CD4-positive, alpha-beta T cell treated with Interleukin-4 for 4 hours (primary cell): ENCODE measurements at regions not wholly inside any gene's neighbourhood (a gene's known extent, or its start where the extent isn't known, plus 50 kb on each side); places are given as distances from the start of the nearest gene placed in this dataset.
A peak's percentile ranks its signal among the peaks of the same experiment; 100 is the strongest.
"Not testable (repeated sequence)": the region's sequence is repeated elsewhere in the genome, so short reads cannot be mapped to it uniquely, and the experiment has no call there.

Experiments used
- DNase-seq: peaks from one replicate; pipeline ENCODE4 v3.0.0-alpha.2; 2020

- DNase-seq: no peak
Measured at GRCh38 chr12:107144441-107144840, 51.1 kb upstream of the CRY1 start.

DNA sequence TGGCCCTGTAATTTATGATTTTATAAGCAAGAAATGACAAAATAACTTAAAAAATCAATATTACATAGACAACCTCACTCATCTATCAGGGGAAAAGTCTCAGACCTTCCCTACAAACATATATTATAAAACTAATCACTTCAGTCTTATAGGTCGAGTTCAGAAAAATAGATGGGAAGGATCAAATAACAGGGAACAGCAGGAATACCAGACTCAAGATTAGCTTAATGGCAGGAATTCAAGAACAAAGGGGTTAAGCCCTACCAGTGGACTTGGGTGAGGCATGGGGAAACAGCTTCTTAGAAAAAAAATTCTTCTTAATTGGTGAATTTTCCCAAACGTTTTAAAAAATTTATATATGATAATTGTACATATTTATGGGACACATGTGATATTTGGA is 51.6 kb upstream of the CRY1 start:
- no peak for DNase-seq

GRCh38 chr12:107145397-107145796 is 52.0 kb upstream of the CRY1 start:
- DNase-seq: no peak

GRCh38 chr12:107148107-107148506 is 54.8 kb upstream of the CRY1 start:
- DNase-seq: no peak

DNA sequence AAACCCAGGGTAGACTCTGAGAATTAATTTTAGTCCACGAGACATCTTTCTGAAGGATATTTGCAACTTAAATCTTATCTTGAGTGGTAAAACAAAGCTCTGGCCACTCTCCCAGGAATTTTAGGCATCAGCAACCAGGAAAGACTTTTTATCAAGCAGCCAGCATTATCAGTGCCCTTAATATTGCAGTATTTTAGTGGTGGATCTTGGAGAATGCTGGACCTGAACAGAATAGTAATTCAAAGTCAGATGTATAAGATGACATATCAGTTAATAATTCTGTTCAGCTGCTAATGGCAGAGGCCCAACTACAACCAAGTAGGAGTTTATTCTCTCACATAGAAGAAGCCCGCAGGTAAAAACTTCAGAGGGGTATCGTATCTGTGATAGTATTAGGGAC is 59.0 kb upstream of the CRY1 start:
- no peak for DNase-seq

- DNase-seq: no peak
Measured at GRCh38 chr12:107159384-107159900, 66.1 kb upstream of the CRY1 start.

DNA sequence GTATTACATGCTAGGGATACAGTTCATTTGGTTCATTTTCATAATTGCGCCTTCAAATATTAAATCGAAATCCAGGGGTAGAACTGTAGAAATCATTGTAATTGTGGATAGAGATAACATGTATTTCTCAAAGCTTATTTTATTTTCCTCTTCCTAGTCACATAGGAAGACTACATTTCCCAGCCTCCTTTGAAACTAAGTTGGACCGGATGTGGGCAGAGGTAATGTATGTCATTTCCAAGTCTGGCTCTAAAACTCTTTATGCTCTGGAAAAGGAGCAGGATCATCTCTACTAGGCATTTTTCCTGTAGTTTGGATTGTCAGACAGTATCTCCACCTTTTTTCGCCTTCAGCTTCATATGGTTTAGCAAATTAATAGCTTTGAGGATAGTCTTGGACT is 70.1 kb upstream of the CRY1 start:
- DNase-seq: no peak

GRCh38 chr12:107164392-107164791 is 71.0 kb upstream of the CRY1 start:
- no peak for DNase-seq

GRCh38 chr12:107165581-107165980 is 72.2 kb upstream of the CRY1 start:
- no peak for DNase-seq

DNA sequence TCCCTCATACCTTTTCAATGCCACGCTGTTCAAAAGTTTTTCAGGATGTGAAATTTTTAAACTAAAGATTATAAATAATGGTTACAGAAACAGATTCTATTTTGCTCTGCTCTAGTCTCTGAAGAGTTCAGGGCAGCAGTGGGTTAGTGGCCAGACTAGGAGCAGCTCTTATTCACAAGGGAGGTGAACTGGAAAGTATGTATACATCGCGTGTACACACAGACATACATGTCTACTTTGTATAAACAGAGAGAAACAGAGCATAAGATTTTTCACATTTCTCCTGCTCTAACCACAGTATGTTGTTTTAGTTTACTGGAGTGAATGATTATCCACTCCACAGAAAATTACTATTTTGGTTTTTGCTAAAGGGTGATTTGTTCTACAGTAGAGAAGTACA is 74.4 kb upstream of the CRY1 start:
- no peak for DNase-seq

DNA sequence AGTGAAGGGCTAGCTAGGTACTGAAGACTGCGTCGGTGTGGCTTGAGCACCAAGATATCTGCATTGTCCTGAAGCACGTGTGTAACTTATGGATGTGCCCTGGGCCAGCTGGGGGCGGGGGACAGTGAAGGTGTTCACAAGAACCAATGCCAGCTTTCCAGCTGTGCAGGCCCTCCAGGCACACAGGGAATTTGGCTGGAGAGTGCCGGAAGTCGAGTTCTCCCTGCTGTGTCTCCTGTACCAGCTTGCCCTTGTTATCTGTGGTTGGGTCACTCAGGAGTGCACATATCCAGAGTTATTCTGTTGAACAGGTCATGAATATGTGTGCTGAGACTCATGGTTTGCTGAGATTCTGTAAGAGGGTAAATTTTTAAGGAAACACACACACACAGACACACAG is 75.9 kb upstream of the CRY1 start:
- no peak for DNase-seq

DNA sequence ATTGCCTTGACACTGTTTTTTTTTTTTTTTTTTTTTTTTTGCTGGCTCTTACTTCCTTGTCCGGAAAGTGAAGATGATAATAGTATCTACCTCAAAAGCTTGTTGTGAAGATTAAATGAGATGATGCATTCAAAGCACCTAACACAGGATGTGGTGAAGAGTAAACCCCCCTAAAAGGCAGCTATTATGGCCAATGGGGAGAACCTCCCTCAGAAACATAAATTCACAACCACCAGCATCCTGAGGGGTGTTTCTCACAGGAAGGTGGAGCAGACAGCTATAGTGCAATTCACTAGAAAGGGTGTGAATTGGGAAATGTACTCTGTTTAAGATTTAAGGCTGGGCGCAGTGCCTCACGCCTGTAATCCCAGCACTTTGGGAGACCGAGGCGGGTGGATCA is 85.4 kb upstream of the CRY1 start:
- peak; percentile 17 for DNase-seq

DNA sequence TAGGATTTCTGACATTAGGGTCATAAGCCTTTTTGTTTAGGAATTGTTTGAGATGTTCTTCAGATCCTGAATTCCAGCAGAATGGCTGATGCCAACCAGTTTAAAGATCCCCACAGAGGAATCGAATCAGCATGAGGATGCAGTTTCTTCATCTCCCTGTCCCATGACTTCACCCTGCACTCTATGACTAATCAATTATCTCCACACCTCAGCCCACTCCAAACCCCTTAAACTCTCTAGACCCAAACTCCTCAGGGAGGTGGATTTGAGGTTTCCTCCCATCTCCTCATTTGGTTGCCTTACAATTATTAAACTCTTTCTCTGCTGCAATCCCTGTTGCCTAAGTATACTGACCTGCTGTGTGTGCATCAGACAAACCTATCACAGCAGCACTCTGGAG is 86.5 kb upstream of the CRY1 start:
- no peak for DNase-seq

DNA sequence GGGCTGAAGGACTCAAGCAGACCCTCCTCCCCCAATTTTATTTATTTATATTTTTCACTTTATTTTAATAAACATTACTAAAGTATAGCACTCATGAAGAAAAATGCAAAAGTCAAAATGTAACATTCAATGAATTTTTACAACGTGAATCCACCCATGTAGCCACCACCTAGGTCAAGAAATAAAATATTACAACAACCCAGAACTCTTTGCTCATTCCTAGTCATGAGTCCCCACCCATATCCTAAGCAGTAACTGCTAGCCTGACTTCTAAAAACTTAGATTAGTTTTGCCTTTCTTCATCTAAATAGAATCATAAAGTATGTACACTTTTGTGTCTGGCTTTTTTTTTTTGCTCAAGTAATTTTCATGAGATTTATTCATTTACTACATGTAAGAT is 86.9 kb upstream of the CRY1 start:
- no peak for DNase-seq

DNA sequence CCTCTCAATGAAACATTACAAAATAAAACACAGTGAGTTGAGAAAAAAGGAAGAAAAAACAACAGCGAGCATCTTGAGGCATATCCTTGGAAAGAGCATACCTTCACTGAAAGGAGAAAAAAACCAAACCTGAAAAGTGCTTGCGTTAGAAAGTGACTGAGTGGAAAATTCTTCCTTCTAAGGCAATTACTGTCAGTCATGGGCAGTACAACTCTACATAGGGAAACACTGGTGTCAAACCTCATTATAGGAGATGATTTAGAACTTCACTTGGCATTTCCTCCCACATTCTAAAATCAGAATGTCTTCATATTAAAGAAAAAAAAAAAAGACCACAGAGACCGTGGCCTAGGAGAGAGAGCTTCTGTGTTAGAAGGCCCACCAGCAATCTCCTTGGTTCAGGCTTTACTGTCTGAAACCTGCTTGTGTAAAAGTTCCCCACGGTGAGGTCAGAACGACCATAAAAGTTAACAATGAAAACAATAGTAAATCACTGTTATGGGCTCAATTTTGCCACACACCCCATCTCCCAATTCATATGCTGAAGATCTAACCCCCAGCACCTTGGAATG is 91.1 kb upstream of the CRY1 start:
- DNase-seq: no peak

DNA sequence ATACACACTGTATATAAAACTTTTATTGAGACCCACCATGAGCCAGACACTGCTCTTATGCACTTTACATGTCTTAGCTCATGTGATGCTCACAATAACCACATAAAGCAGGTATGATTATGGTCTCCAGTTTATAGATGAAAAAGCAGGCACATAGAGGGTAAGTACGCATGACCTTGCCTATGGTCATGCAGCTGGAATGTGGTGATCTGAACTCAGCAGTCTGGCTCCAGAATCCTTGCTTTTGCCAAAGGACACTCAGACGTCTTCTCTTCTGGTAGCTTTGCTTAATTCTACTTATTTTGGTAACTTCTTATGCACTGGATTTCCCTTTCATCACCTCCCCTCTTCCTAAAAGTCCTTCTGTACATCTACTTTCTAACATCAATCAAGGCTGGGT is 103.3 kb upstream of the CRY1 start:
- no peak for DNase-seq

DNA sequence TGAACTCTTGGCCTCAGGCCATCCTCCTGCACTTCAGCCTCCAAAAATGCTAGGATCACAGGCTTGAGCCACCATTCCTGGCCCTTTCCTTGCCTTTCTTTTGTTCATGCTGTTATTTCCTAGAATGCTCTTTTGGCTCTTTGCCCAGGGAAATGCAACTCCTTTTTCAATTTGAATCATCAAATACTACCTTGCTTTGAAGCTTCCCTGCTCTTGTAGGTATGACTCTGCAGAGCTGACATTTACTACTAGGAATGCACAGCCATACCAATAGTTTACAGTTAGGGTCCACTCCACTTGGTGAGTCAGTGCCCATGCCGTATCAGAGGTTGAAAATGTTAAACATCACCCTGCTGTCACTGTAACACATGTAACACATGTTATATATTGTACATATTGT is 107.0 kb upstream of the CRY1 start:
- no peak for DNase-seq

DNA sequence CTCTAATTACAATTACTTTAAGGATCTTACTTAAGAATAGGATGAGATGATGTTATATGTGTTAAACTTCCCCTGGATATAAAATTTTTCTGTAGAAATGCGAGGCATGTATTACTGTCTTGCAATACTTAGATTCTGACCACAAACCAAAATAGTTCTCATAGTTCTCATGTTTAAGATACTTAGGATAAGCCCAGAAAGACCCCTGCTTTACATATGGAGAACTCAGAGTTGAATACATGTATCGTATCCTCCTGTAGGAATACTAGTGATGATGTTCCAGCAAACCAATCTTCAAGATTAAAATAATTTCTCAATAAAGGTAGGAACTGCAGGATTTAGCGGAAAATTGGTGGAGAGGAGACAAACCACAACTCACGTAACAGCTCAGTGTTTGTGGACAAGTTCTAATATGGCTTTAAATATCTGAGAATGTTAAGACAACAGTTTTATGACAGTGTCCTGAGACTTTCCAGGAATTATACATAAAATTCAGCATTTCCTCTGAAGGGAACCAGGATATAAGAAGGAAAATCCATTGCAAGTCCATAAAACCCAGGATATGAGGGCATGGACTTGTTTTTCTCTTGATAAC is 114.7 kb upstream of the CRY1 start:
- no peak for DNase-seq

DNA sequence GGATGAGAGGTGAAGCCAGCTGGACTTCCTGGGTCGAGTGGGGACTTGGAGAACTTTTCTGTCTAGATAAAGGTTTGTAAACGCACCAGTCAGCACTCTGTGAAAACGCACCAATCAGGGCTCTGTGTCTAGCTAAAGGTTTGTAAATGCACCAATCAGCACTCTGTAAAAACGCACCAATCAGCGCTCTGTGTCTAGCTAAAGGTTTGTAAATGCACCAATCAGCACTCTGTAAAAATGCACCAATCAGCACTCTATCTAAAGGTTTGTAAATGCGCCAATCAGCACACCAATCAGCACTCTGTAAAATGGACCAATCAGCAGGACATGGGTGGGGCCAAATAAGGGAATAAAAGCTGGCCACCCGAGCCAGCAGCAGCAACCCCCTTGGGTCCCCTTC is 116.4 kb upstream of the CRY1 start:
- DNase-seq: not testable (repeated sequence)

DNA sequence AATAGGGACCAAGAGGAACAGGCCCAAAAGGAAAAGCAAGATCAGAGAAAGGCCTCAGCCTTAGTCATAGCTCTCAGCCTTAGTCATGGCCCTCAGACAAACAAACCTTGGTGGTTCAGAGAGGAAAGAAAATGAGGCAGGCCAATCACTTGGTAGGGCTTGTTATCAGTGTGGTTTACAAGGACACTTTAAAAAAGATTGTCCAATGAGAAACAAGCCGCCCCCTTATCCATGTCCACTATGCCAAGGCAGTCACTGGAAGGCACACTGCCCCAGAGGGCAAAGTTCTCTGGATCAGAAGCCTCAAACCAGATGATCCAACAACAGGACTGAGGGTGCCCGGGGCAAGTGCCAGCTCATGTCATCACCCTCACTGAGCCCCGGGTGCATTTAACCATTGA is 121.0 kb upstream of the CRY1 start:
- DNase-seq: not testable (repeated sequence)

DNA sequence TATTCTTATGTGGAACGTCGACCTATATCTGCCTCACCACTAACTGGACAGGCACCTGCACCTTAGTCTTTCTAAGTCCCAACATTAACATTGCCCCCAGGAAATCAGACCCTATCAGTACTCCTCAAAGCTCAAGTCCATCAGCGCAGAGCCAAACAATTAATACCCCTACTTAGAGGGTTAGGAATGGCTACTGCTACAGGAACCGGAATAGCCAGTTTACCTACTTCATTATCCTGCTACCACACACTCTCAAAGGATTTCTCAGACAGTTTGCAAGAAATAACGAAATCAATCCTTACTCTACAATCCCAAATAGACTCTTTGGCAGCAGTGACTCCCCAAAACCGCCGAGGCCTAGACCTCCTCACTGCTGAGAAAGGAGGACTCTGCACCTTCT is 123.1 kb upstream of the CRY1 start:
- DNase-seq: not testable (repeated sequence)

- no peak for DNase-seq
Measured at GRCh38 chr12:107219301-107219700, 126.0 kb upstream of the CRY1 start.

DNA sequence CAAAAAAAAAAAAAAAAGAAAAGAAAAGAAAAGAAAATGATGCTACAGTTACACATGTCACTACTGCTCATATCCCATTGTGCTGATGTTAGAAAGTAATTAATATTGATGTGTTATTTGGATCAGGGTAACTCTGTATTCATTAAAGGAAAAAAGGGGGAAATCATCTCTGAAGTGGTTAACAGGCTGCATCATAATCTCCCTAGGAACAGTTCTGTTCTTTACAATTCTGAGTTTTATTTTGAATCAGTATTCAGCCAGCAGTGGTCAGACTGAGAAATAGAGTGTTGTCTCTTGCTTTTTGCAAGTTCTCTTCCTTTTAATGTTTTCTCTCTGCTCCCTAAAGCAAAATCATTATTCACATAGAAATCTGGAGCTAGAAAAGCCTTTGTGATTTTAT is 128.6 kb upstream of the CRY1 start:
- DNase-seq: no peak

GRCh38 chr12:107223821-107224220 is 130.5 kb upstream of the CRY1 start:
- DNase-seq: no peak

DNA sequence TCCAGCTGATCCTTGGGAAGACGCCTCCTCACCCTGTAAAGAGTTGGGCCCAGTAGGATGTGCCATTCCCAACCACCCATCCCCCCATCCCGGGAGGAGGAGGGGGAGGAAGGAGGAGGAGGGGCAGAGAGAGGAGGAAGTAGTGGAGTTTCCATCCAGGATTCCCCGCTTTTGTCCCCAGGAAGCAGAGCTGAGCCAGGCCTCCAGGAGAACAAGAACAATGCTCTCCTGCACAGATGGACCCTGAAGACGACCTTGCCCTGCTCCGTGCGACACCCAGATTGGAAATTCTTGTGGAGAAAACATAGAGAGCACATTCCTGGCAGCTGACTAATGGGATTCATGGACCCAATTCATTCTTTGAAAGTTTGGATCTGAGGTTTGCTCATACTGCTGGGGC is 132.3 kb upstream of the CRY1 start:
- no peak for DNase-seq
